Neural cell (in vitro differentiated cells): ENCODE measurements at regions not wholly inside any gene's neighbourhood (a gene's known extent, or its start where the extent isn't known, plus 50 kb on each side); places are given as distances from the start of the nearest gene placed in this dataset.

Source experiments
- H2AFZ ChIP-seq: fragments of 200-600, 300-800 bp; sonication (generic), shearing (Covaris generic); 2 replicates; pipeline ENCODE4 v1.6.0; 2014; ENCODE audit warnings: low read depth, mild to moderate bottlenecking, antibody characterized with exemption, low read length, moderate library complexity
- H3F3A ChIP-seq: fragments of 200-600 bp; shearing (Covaris generic); 2 replicates; pipeline ENCODE4 v1.6.1; 2016; ENCODE audit warnings: mild to moderate bottlenecking, moderate library complexity, mixed read lengths, antibody characterized with exemption, low read length; ENCODE audit not compliant: insufficient read depth, poor library complexity, severe bottlenecking
- H3K27ac ChIP-seq: fragments of 200-600, 300-800 bp; sonication (generic), shearing (Covaris generic); 2 replicates; pipeline ENCODE4 v1.5.1; 2014; ENCODE audit warnings: mild to moderate bottlenecking, low read length, moderate library complexity
- H3K27me3 ChIP-seq: fragments of 300-800, 200-600 bp; sonication (generic), shearing (Covaris generic); 2 replicates; pipeline ENCODE4 v1.6.0; 2014; ENCODE audit warnings: mild to moderate bottlenecking, low read depth, low read length, moderate library complexity; ENCODE audit not compliant: insufficient read depth
- H3K36me3 ChIP-seq: fragments of 300-800, 200-600 bp; sonication (generic), shearing (Covaris generic); 2 replicates; pipeline ENCODE4 v1.5.1; 2014; ENCODE audit warnings: mild to moderate bottlenecking, antibody characterized with exemption, low read length, moderate library complexity; ENCODE audit not compliant: insufficient read depth
- H3K4me2 ChIP-seq: fragments of 300-800, 200-600 bp; sonication (generic), shearing (Covaris generic); 2 replicates; pipeline ENCODE4 v1.6.0; 2014; ENCODE audit warnings: mild to moderate bottlenecking, low read length
- H3K4me3 ChIP-seq: fragments of 300-800, 200-600 bp; sonication (generic), shearing (Covaris generic); 2 replicates; pipeline ENCODE4 v1.5.1; 2014; ENCODE audit warnings: mild to moderate bottlenecking, low read length, moderate library complexity
- H3K79me2 ChIP-seq: fragments of 200-600 bp; shearing (Covaris generic); replicated peaks from 2 replicates; pipeline ENCODE4 v1.6.0; 2014; ENCODE audit warnings: mild to moderate bottlenecking, low read length, moderate library complexity; ENCODE audit not compliant: insufficient read depth
- H3K9ac ChIP-seq: fragments of 300-800, 200-600 bp; sonication (generic), shearing (Covaris generic); 2 replicates; pipeline ENCODE4 v1.6.1; 2016; ENCODE audit warnings: mild to moderate bottlenecking, low read length, mixed read lengths
- H3K9me2 ChIP-seq: fragments of 200-600 bp; shearing (Covaris generic); 2 replicates; pipeline ENCODE4 v1.6.1; 2016; ENCODE audit warnings: mild to moderate bottlenecking, low read length, mixed read lengths; ENCODE audit not compliant: insufficient read depth
- H3K9me3 ChIP-seq: fragments of 200-600, 300-800 bp; sonication (generic), shearing (Covaris generic); 2 replicates; pipeline ENCODE4 v1.6.1; 2016; ENCODE audit warnings: mild to moderate bottlenecking, mixed run types, low read length, moderate library complexity, mixed read lengths
- H4K20me1 ChIP-seq: fragments of 200-600 bp; shearing (Covaris generic); 2 replicates; pipeline ENCODE4 v1.6.1; 2016; ENCODE audit warnings: mild to moderate bottlenecking, mixed run types; ENCODE audit not compliant: insufficient read depth
- EP300 ChIP-seq: fragments of 450-650 bp; conservative IDR thresholded peaks from 2 replicates; pipeline ENCODE4 v1.6.1; 2014; ENCODE audit warnings: antibody characterized with exemption, mild to moderate bottlenecking, moderate library complexity; ENCODE audit not compliant: poor library complexity, severe bottlenecking
- EZH2 ChIP-seq: fragments of 200-600, 300-800 bp; shearing (Covaris generic), sonication (generic); IDR thresholded peaks from 2 replicates; pipeline ENCODE4 v1.6.1; 2014; ENCODE audit warnings: antibody characterized with exemption, low read length, borderline replicate concordance, mild to moderate bottlenecking; ENCODE audit not compliant: insufficient read depth, poor library complexity, severe bottlenecking
- MXI1 ChIP-seq: fragments of 450-650 bp; conservative IDR thresholded peaks from 2 replicates; pipeline ENCODE4 v1.6.1; 2014; ENCODE audit warnings: antibody characterized with exemption, mild to moderate bottlenecking; ENCODE audit not compliant: poor library complexity, severe bottlenecking
- POLR2AphosphoS5 ChIP-seq: IDR thresholded peaks from 2 replicates; pipeline ENCODE4 v1.6.1; 2012
- RAD21 ChIP-seq: fragments of 450-650 bp; conservative IDR thresholded peaks from 2 replicates; pipeline ENCODE4 v1.6.1; 2014; ENCODE audit warnings: antibody characterized with exemption, mild to moderate bottlenecking, moderate library complexity
- SMC3 ChIP-seq: fragments of 450-650 bp; conservative IDR thresholded peaks from 2 replicates; pipeline ENCODE4 v1.6.1; 2014; ENCODE audit warnings: antibody characterized with exemption, mild to moderate bottlenecking, moderate library complexity; ENCODE audit not compliant: poor library complexity
- TAF1 ChIP-seq: IDR thresholded peaks from 2 replicates; pipeline ENCODE4 v1.6.1; 2012; ENCODE audit warnings: low read depth
- TF ChIP-seq, protein P1 (sequence below): IDR thresholded peaks from 2 replicates; pipeline ENCODE4 v1.6.1; 2012; ENCODE audit warnings: borderline replicate concordance
- TF ChIP-seq, protein P2 (sequence below): fragments of 450-650 bp; IDR thresholded peaks from 2 replicates; pipeline ENCODE4 v1.5.1; 2014; ENCODE audit warnings: antibody characterized with exemption, mild to moderate bottlenecking, moderate library complexity; ENCODE audit not compliant: poor library complexity, severe bottlenecking

DNA sequence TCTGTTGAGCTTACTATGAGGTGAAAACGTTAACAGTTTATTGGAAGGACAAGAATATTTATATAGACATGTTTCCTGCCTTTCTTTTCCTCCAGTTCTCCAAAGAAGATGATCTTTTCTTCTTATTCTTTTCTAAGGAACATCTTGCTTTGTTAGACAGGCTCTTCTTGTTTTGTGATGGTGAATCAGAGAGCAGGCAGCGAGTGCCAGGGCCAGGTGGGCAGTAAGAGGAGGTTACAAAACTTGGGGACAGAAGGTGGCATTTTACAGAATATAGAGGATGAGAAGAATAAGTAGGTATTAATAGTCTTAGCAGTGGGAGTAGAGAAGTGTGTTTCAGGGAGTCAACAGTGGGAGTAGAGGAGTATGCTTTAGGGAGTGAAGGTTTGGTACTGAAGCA is 223.6 kb downstream of the ARL4A start:
- Histone ChIP-seq H3K4me2 (no peak overlapping the region), H3K9me3 (no peaks in the 10 kb centered on the region), H4K20me1 (no peaks in the 10 kb centered on the region), H3K27me3 (no peaks in the 10 kb centered on the region), H3K27ac (no peak overlapping the region), H2AFZ (no peak overlapping the region), H3K9ac (no peak overlapping the region), H3K4me3 (no peak overlapping the region), H3K36me3 (no peaks in the 10 kb centered on the region), H3K79me2 (no peaks in the 10 kb centered on the region), H3F3A (no peaks in the 10 kb centered on the region), H3K9me2 (no peaks in the 10 kb centered on the region)
- TF ChIP-seq, protein P1, sequence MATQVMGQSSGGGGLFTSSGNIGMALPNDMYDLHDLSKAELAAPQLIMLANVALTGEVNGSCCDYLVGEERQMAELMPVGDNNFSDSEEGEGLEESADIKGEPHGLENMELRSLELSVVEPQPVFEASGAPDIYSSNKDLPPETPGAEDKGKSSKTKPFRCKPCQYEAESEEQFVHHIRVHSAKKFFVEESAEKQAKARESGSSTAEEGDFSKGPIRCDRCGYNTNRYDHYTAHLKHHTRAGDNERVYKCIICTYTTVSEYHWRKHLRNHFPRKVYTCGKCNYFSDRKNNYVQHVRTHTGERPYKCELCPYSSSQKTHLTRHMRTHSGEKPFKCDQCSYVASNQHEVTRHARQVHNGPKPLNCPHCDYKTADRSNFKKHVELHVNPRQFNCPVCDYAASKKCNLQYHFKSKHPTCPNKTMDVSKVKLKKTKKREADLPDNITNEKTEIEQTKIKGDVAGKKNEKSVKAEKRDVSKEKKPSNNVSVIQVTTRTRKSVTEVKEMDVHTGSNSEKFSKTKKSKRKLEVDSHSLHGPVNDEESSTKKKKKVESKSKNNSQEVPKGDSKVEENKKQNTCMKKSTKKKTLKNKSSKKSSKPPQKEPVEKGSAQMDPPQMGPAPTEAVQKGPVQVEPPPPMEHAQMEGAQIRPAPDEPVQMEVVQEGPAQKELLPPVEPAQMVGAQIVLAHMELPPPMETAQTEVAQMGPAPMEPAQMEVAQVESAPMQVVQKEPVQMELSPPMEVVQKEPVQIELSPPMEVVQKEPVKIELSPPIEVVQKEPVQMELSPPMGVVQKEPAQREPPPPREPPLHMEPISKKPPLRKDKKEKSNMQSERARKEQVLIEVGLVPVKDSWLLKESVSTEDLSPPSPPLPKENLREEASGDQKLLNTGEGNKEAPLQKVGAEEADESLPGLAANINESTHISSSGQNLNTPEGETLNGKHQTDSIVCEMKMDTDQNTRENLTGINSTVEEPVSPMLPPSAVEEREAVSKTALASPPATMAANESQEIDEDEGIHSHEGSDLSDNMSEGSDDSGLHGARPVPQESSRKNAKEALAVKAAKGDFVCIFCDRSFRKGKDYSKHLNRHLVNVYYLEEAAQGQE = no peak
- TF ChIP-seq RAD21 = no peak
- TF ChIP-seq TAF1 = no peak
- TF ChIP-seq, protein P2, sequence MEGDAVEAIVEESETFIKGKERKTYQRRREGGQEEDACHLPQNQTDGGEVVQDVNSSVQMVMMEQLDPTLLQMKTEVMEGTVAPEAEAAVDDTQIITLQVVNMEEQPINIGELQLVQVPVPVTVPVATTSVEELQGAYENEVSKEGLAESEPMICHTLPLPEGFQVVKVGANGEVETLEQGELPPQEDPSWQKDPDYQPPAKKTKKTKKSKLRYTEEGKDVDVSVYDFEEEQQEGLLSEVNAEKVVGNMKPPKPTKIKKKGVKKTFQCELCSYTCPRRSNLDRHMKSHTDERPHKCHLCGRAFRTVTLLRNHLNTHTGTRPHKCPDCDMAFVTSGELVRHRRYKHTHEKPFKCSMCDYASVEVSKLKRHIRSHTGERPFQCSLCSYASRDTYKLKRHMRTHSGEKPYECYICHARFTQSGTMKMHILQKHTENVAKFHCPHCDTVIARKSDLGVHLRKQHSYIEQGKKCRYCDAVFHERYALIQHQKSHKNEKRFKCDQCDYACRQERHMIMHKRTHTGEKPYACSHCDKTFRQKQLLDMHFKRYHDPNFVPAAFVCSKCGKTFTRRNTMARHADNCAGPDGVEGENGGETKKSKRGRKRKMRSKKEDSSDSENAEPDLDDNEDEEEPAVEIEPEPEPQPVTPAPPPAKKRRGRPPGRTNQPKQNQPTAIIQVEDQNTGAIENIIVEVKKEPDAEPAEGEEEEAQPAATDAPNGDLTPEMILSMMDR = no peak
- no peak for TF ChIP-seq EZH2
- TF ChIP-seq SMC3 = no peak
- TF ChIP-seq POLR2AphosphoS5 = no peak
- no peak for TF ChIP-seq MXI1

DNA sequence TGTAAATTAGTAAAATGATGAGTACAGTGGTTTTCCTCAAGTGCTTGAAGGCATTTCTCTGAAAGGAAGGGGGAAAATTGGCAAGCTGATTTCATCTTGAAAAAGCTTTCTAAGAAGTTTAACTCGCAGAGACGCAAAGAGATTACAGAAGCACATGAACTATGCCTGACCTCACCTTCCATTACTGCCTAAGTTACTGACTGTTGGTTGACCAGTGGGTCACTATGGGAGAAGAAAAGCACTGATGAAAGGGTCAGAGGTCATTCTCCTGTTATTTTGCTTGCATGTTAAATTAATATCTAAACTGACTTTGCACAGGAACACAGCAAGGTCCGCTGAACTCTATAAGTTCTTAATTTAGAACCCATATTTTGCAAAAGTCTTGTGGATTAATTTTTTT is 225.6 kb downstream of the ARL4A start:
- Histone ChIP-seq H3K36me3 (no peaks in the 10 kb centered on the region), H3F3A (no peaks in the 10 kb centered on the region), H3K4me3 (no peak overlapping the region), H3K9me3 (no peaks in the 10 kb centered on the region), H3K9me2 (no peaks in the 10 kb centered on the region), H4K20me1 (no peaks in the 10 kb centered on the region), H3K79me2 (no peaks in the 10 kb centered on the region), H3K27ac (no peak overlapping the region), H3K27me3 (no peaks in the 10 kb centered on the region), H2AFZ (no peak overlapping the region), H3K9ac (no peak overlapping the region), H3K4me2 (no peak overlapping the region)
- no peak for TF ChIP-seq EZH2
- TF ChIP-seq POLR2AphosphoS5 = no peak
- TF ChIP-seq, protein P1 = no peak
- no peak for TF ChIP-seq RAD21
- TF ChIP-seq SMC3 = no peak
- TF ChIP-seq EP300 = no peak
